ENCODE measurements at regions not wholly inside any gene's neighbourhood (a gene's known extent, or its start where the extent isn't known, plus 50 kb on each side); places are given as distances from the start of the nearest gene placed in this dataset.

- Histone ChIP-seq H3K4me3 (peak overlapping the region; percentile 60), H3K27ac (peak overlapping the region; percentile 54 to 62)
- DNase-seq (ENCODE audit: low spot score) = no peak
- no peak for TF ChIP-seq CTCF (IDR thresholded peaks at IDR 0.05)
Observed at GRCh38 chr2:134137182-134137611, 116.7 kb upstream of the MGAT5 start.

DNA sequence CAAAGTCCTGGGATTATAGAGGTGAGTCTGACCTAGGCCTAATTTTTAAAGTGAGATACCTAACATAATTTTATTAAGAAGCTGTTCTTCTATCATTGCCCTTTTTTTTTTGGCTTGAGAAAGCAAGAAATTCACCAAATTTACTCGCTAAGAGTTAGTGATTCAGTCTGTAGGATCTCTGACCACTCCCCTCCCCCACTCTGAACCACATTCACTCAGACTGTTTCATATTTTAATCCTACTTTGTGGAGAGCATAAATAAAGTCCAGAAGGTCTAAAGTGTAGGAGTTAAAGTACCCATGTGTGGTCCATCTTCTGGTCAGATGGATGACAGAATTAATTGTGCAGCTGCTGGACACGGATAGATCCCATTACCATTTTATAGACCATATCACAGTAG lies 115.8 kb upstream of the MGAT5 start:
- no peak overlapping the region for H3K27ac ChIP-seq

DNA sequence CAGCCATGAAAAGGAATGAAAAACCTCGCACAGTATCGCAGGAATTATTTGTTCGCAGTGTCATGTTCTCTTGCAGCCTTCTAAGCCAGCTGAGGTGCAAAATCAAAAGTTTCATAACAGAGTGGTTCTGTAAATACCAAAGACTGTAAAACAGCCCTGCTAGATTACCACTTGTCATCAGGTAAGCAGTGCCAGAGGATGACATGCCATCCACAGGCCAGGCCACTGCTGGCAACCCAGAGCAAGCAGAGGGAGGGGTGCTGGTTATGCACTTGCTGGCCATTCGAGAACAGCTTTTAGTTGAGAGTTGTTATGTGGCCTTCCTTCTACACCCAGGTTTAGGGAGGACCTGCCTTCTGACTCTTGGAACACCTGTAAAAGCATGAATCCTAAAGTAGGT lies 114.3 kb upstream of the MGAT5 start:
- TF ChIP-seq CTCF (IDR thresholded peaks at IDR 0.05) = no peak
- H3K4me3 ChIP-seq = no peak overlapping the region
- no peak overlapping the region for H3K27ac ChIP-seq
- DNase-seq (ENCODE audit: low spot score) = no peak

More for the DNA sequence above, 115.8 kb upstream of the MGAT5 start:
- no peak overlapping the region for H3K4me3 ChIP-seq
- DNase-seq (ENCODE audit: low spot score) = no peak
- TF ChIP-seq CTCF (IDR thresholded peaks at IDR 0.05) = no peak

- DNase-seq (ENCODE audit: low spot score) = no peak
- Histone ChIP-seq H3K27ac (no peak overlapping the region), H3K4me3 (no peak overlapping the region)
- TF ChIP-seq CTCF (IDR thresholded peaks at IDR 0.05) = no peak
Observed at GRCh38 chr2:134140251-134140661, 113.6 kb upstream of the MGAT5 start.

GRCh38 chr2:134141598-134142340 lies 112.1 kb upstream of the MGAT5 start:
- no peak for TF ChIP-seq CTCF (IDR thresholded peaks at IDR 0.05)
- Histone ChIP-seq H3K4me3 (no peak overlapping the region), H3K27ac (no peak overlapping the region)
- DNase-seq (ENCODE audit: low spot score) = no peak

- Histone ChIP-seq H3K4me3 (no peak overlapping the region), H3K27ac (no peak overlapping the region)
- no peak for DNase-seq (ENCODE audit: low spot score)
- TF ChIP-seq CTCF (IDR thresholded peaks at IDR 0.05) = no peak
Observed at GRCh38 chr2:134142341-134142738, 111.5 kb upstream of the MGAT5 start.

- H3K27ac ChIP-seq = no peak overlapping the region
- TF ChIP-seq CTCF (IDR thresholded peaks at IDR 0.05) = no peak
Observed at GRCh38 chr2:134142903-134143302, 111.0 kb upstream of the MGAT5 start.

More at GRCh38 chr2:134142903-134143302, 111.0 kb upstream of the MGAT5 start:
- no peak for DNase-seq (ENCODE audit: low spot score)
- H3K4me3 ChIP-seq = no peak overlapping the region

All from coronary artery (tissue), 2 donors.